ENCODE measurements at regions not wholly inside any gene's neighbourhood (a gene's known extent, or its start where the extent isn't known, plus 50 kb on each side); places are given as distances from the start of the nearest gene placed in this dataset.
"Not testable (repeated sequence)": the region's sequence is repeated elsewhere in the genome, so short reads cannot be mapped to it uniquely, and the experiment has no call there.

DNA sequence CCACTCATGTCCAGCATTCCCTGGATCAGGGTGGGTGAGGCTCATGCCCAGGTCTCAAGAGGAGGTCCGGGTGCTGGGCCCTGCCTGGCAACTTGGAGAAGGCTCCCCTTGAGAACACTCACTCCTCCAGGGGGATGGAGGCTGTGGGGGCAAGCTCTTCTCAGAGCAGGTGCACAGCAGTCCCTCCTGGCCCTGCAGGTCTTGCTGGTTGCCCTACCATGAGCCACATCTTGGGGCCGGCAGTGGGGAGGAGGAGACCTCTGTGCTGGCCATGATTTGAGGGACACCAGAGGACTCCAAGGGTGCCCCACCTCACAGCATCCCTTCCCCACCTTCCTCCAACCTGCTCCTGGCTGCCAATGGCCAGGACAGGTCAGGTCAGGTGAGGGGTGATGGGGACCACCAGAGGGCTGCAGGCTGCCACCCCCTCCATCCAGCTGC lies 87.4 kb upstream of the RET start:
- Histone ChIP-seq H3K36me3 (ENCODE audit: control insufficient read depth, insufficient read depth, low read length) (no peaks in the 10 kb centered on the region), H3K27me3 (ENCODE audit: control insufficient read depth, insufficient read depth, low read length) (no peaks in the 10 kb centered on the region), H3K9me3 (ENCODE audit: control insufficient read depth, insufficient read depth, low read length) (no peaks in the 10 kb centered on the region), H3K4me3 (ENCODE audit: low read depth, low read length) (no peak overlapping the region), H3K4me1 (ENCODE audit: control insufficient read depth, insufficient read depth, low read length) (peaks cover 10% of the 10 kb centered on the region), H3K27ac (ENCODE audit: low read depth, low read length) (no peak overlapping the region)
- no peak for DNase-seq (ENCODE audit: low read depth in 4 of 6, low spot score in 6 of 6)
- WGBS (ENCODE audit: insufficient coverage): 60% methylated on average over 1 of the region's 2 CpGs

DNA sequence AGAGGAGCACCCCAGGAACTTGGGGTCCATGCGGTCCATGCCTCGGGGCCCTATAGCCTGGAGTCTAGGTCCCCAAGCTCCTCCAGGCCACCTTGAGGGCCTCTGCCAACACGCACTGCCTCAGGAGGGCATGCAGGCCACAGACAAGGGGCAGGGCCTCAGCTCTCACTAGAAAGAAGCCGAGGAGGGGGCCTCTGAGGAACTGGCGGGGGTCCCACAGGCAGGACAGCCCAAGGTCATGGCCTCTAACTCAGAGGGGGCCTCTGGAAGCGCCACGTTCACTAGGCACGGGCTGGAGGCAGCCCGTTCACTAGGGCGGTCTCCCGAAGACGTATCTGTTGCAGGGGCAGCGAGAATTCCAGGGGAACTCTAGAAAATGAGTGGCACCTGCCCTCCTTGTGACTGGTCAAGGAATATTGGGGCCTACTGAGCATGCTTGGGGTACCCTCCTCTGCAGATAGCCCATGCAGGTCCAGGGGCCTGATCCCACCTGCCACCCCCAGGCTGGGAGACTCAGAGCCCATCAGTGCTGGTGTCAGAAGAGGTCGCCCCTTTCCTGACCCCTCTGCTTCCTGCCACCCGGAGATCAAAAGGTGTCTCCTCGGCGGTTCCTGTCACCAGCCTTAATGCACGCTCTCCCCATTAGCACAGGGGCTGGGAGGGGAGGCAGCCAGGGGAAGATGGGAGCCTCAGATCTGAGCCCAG lies 86.7 kb upstream of the RET start:
- WGBS (ENCODE audit: insufficient coverage): 80% methylated on average over 15 of the region's 18 CpGs
- H3K9me3 ChIP-seq (ENCODE audit: control insufficient read depth, insufficient read depth, low read length): no peaks in the 10 kb centered on the region
- H3K36me3 ChIP-seq (ENCODE audit: control insufficient read depth, insufficient read depth, low read length): no peaks in the 10 kb centered on the region
- H3K27ac ChIP-seq (ENCODE audit: low read depth, low read length): no peak overlapping the region
- H3K27me3 ChIP-seq (ENCODE audit: control insufficient read depth, insufficient read depth, low read length): no peaks in the 10 kb centered on the region
- H3K4me3 ChIP-seq (ENCODE audit: low read depth, low read length): no peak overlapping the region
- DNase-seq (ENCODE audit: low read depth in 4 of 6, low spot score in 6 of 6): no peak
- H3K4me1 ChIP-seq (ENCODE audit: control insufficient read depth, insufficient read depth, low read length): peaks cover 10% of the 10 kb centered on the region

DNA sequence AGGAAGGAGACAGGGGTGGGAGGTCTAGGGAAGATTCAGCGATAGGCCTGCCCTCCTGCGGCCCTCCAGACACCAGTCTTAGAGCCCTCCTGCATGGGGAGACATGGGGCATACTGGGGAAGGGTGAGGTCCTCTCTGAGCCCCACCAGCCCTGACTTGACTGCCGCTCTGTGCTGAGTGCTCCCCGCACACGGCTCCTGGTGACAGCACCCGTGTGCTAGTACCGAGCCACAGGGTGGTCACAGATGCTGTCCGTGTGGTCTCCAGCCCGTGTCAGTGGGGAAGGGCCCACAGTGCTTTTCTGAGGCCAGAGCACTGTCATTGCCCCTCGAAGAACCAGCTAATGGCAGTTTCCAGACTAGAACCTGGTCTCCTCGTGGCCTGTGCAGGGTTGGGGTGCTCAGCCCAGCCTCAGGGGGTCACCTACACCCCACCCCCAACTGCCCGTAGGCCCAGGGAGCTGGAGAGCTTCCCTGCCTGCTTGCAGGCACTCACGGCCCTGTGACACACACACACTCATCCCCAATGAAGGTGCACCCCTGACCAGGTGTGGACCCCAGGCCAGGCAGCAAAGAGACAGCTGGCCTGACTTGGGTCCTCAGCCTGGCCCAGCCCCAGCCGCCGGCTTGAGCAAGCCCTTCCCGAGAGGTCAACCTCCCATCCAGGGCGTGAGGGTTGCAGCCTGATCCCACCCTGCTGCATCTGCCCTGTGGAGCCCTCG lies 86.0 kb upstream of the RET start:
- peaks cover 10% of the 10 kb centered on the region for H3K4me1 ChIP-seq (ENCODE audit: control insufficient read depth, insufficient read depth, low read length)
- H3K27me3 ChIP-seq (ENCODE audit: control insufficient read depth, insufficient read depth, low read length): no peaks in the 10 kb centered on the region
- no peak overlapping the region for H3K27ac ChIP-seq (ENCODE audit: low read depth, low read length)
- DNase-seq (ENCODE audit: low read depth in 4 of 6, low spot score in 6 of 6): no peak
- WGBS (ENCODE audit: insufficient coverage): 88% methylated on average over 18 of the region's 18 CpGs
- H3K36me3 ChIP-seq (ENCODE audit: control insufficient read depth, insufficient read depth, low read length): no peaks in the 10 kb centered on the region
- H3K4me3 ChIP-seq (ENCODE audit: low read depth, low read length): no peak overlapping the region
- H3K9me3 ChIP-seq (ENCODE audit: control insufficient read depth, insufficient read depth, low read length): no peaks in the 10 kb centered on the region

GRCh38 chr10:42991442-42992098 lies 85.3 kb upstream of the RET start:
- 91% methylated on average over 10 of the region's 10 CpGs for WGBS (ENCODE audit: insufficient coverage)
- Histone ChIP-seq H3K9me3 (ENCODE audit: control insufficient read depth, insufficient read depth, low read length) (no peaks in the 10 kb centered on the region), H3K27ac (ENCODE audit: low read depth, low read length) (no peak overlapping the region), H3K4me1 (ENCODE audit: control insufficient read depth, insufficient read depth, low read length) (peaks cover 10% of the 10 kb centered on the region), H3K4me3 (ENCODE audit: low read depth, low read length) (no peak overlapping the region), H3K36me3 (ENCODE audit: control insufficient read depth, insufficient read depth, low read length) (no peaks in the 10 kb centered on the region), H3K27me3 (ENCODE audit: control insufficient read depth, insufficient read depth, low read length) (no peaks in the 10 kb centered on the region)
- no peak for DNase-seq (ENCODE audit: low read depth in 4 of 6, low spot score in 6 of 6)

DNA sequence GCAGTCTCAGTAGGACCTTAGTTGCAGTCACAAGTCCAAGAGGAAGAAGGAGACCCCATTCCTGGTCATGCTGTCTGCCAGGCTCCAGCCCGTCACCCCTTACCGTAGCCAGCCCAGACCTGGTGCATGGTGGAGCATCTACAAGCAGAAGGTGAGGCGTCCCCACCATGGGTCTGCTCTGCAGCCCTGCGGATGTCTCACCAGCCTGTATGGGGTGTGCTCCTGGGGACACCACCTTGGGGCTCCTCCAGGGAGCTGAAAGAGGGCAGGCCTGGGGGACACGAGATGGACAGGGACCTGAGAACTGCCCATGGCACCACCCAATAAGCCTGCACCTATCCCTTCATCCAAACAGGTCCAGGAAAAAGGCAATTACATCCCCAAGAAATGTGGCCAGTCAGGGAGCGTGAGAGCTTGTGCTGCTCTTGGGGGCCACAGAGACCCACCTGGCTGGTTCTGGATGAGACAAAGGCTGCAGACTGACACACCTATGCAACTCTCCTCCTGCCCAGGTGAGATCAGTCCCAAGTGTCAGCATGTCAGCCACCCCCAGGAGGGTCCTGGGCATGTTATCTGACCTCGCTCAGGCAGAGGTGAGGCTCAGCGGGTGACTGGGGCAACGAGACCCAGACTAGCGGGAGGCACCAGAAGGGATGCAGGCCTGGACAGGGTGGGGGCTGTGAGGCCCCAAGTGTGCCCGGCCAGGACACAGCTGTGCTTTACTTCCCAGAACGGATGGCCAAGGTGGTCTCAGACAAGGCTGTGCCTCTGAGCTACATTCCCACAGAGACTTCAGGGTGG lies 84.5 kb upstream of the RET start:
- H3K4me1 ChIP-seq (ENCODE audit: control insufficient read depth, insufficient read depth, low read length): peaks cover 10% of the 10 kb centered on the region
- H3K36me3 ChIP-seq (ENCODE audit: control insufficient read depth, insufficient read depth, low read length): no peaks in the 10 kb centered on the region
- no peaks in the 10 kb centered on the region for H3K27me3 ChIP-seq (ENCODE audit: control insufficient read depth, insufficient read depth, low read length)
- no peak overlapping the region for H3K4me3 ChIP-seq (ENCODE audit: low read depth, low read length)
- H3K27ac ChIP-seq (ENCODE audit: low read depth, low read length): no peak overlapping the region
- H3K9me3 ChIP-seq (ENCODE audit: control insufficient read depth, insufficient read depth, low read length): no peaks in the 10 kb centered on the region
- no peak for DNase-seq (ENCODE audit: low read depth in 4 of 6, low spot score in 6 of 6)
- 87% methylated on average over 12 of the region's 12 CpGs for WGBS (ENCODE audit: insufficient coverage)

GRCh38 chr10:42992957-42993390 lies 83.9 kb upstream of the RET start:
- Histone ChIP-seq H3K36me3 (ENCODE audit: control insufficient read depth, insufficient read depth, low read length) (no peaks in the 10 kb centered on the region), H3K27me3 (ENCODE audit: control insufficient read depth, insufficient read depth, low read length) (no peaks in the 10 kb centered on the region), H3K4me1 (ENCODE audit: control insufficient read depth, insufficient read depth, low read length) (peaks cover 8% of the 10 kb centered on the region), H3K27ac (ENCODE audit: low read depth, low read length) (no peak overlapping the region), H3K9me3 (ENCODE audit: control insufficient read depth, insufficient read depth, low read length) (no peaks in the 10 kb centered on the region), H3K4me3 (ENCODE audit: low read depth, low read length) (no peak overlapping the region)
- DNase-seq (ENCODE audit: low read depth in 4 of 6, low spot score in 6 of 6): no peak
- WGBS (ENCODE audit: insufficient coverage): 86% methylated on average over 11 of the region's 13 CpGs

- not testable (repeated sequence) for H3K4me1 ChIP-seq (ENCODE audit: control insufficient read depth, insufficient read depth, low read length); DNase-seq (ENCODE audit: low read depth in 4 of 6, low spot score in 6 of 6); H3K9me3 ChIP-seq (ENCODE audit: control insufficient read depth, insufficient read depth, low read length); H3K27me3 ChIP-seq (ENCODE audit: control insufficient read depth, insufficient read depth, low read length); H3K36me3 ChIP-seq (ENCODE audit: control insufficient read depth, insufficient read depth, low read length); H3K27ac ChIP-seq (ENCODE audit: low read depth, low read length); H3K4me3 ChIP-seq (ENCODE audit: low read depth, low read length)
- WGBS (ENCODE audit: insufficient coverage): no CpG with 5 or more reads among the region's 2 CpGs
Observed at GRCh38 chr10:42994909-42995308, 82.0 kb upstream of the RET start.

DNA sequence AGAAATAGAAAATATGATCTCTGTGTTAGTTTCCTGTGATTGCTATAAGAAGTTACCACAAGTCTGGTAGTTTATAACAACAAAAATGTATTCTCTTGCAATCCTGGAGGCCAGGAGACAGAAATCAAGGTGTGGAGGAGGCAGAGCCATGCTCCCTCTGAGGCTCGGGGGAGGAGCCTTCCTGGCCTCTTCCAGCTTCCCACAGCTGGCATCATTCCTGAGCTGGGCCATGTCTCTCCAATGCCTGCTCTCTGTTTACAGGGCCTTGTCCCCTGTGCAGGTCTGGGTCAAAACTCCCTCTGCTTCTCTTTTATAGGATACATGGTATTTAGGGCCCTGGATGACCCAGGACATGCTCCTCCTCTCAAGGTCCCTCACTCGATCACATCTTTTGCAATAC lies 81.3 kb upstream of the RET start:
- H3K27ac ChIP-seq (ENCODE audit: low read depth, low read length): no peak overlapping the region
- no peaks in the 10 kb centered on the region for H3K4me1 ChIP-seq (ENCODE audit: control insufficient read depth, insufficient read depth, low read length)
- no peaks in the 10 kb centered on the region for H3K9me3 ChIP-seq (ENCODE audit: control insufficient read depth, insufficient read depth, low read length)
- H3K36me3 ChIP-seq (ENCODE audit: control insufficient read depth, insufficient read depth, low read length): no peaks in the 10 kb centered on the region
- H3K27me3 ChIP-seq (ENCODE audit: control insufficient read depth, insufficient read depth, low read length): no peaks in the 10 kb centered on the region
- H3K4me3 ChIP-seq (ENCODE audit: low read depth, low read length): no peak overlapping the region
- DNase-seq (ENCODE audit: low read depth in 4 of 6, low spot score in 6 of 6): no peak
- 57% methylated on average over 1 of the region's 2 CpGs for WGBS (ENCODE audit: insufficient coverage)

- H3K4me3 ChIP-seq (ENCODE audit: low read depth, low read length): no peak overlapping the region
- no peaks in the 10 kb centered on the region for H3K36me3 ChIP-seq (ENCODE audit: control insufficient read depth, insufficient read depth, low read length)
- no peaks in the 10 kb centered on the region for H3K9me3 ChIP-seq (ENCODE audit: control insufficient read depth, insufficient read depth, low read length)
- no peaks in the 10 kb centered on the region for H3K4me1 ChIP-seq (ENCODE audit: control insufficient read depth, insufficient read depth, low read length)
- 88% methylated on average over 5 of the region's 5 CpGs for WGBS (ENCODE audit: insufficient coverage)
- H3K27ac ChIP-seq (ENCODE audit: low read depth, low read length): no peak overlapping the region
- H3K27me3 ChIP-seq (ENCODE audit: control insufficient read depth, insufficient read depth, low read length): no peaks in the 10 kb centered on the region
- DNase-seq (ENCODE audit: low read depth in 4 of 6, low spot score in 6 of 6): no peak
Observed at GRCh38 chr10:42996588-42996987, 80.3 kb upstream of the RET start.

Measured in spinal cord (tissue), 9 donors.